ENCODE measurements at regions not wholly inside any gene's neighbourhood (a gene's known extent, or its start where the extent isn't known, plus 50 kb on each side); places are given as distances from the start of the nearest gene placed in this dataset.

- DNase-seq (ENCODE audit: low spot score) = peak; percentile 68
These were observed 133.0 kb downstream of the C9orf50 start for GRCh38 chr9:129487658-129488483.

GRCh38 chr9:129486756-129487657, 133.9 kb downstream of the C9orf50 start:
- no peak for DNase-seq (ENCODE audit: low spot score)

- no peak for DNase-seq (ENCODE audit: low spot score)
These were observed 135.6 kb downstream of the C9orf50 start for GRCh38 chr9:129485145-129485774.

- peak; percentile 74 for DNase-seq (ENCODE audit: low spot score)
These were observed 136.4 kb downstream of the C9orf50 start for GRCh38 chr9:129484352-129485000.

- peak; percentile 92 for DNase-seq (ENCODE audit: low spot score)
These were observed 137.2 kb downstream of the C9orf50 start for GRCh38 chr9:129483415-129484351.

- peak; percentile 91 for DNase-seq (ENCODE audit: low spot score)
These were observed 138.1 kb downstream of the C9orf50 start for GRCh38 chr9:129482521-129483414.

GRCh38 chr9:129481810-129482511, 138.9 kb downstream of the C9orf50 start:
- DNase-seq (ENCODE audit: low spot score) = peak; percentile 40

- no peak for DNase-seq (ENCODE audit: low spot score)
These were observed 139.5 kb downstream of the C9orf50 start for GRCh38 chr9:129481424-129481809.

GRCh38 chr9:129480745-129481144, 140.2 kb downstream of the C9orf50 start:
- no peak for DNase-seq (ENCODE audit: low spot score)

- no peak for DNase-seq (ENCODE audit: low spot score)
These were observed 140.7 kb downstream of the C9orf50 start for GRCh38 chr9:129480227-129480626.

GRCh38 chr9:129479631-129480011, 141.3 kb downstream of the C9orf50 start:
- DNase-seq (ENCODE audit: low spot score) = no peak

GRCh38 chr9:129478961-129479630, 141.8 kb downstream of the C9orf50 start:
- no peak for DNase-seq (ENCODE audit: low spot score)

- DNase-seq (ENCODE audit: low spot score) = no peak
These were observed 142.4 kb downstream of the C9orf50 start for GRCh38 chr9:129478461-129478860.

GRCh38 chr9:129476821-129477611, 143.9 kb downstream of the C9orf50 start:
- peak; percentile 62 for DNase-seq (ENCODE audit: low spot score)

GRCh38 chr9:129474740-129475404, 146.0 kb downstream of the C9orf50 start:
- DNase-seq (ENCODE audit: low spot score) = no peak

GRCh38 chr9:129473523-129474244, 147.2 kb downstream of the C9orf50 start:
- peak; percentile 82 for DNase-seq (ENCODE audit: low spot score)
